KMS-11 (cell line): ENCODE measurements at regions not wholly inside any gene's neighbourhood (a gene's known extent, or its start where the extent isn't known, plus 50 kb on each side); places are given as distances from the start of the nearest gene placed in this dataset.

Experiments
- H2AFZ ChIP-seq: fragments of 200-600 bp; sonication (generic); 2 replicates; pipeline ENCODE4 v1.6.1; 2016; ENCODE audit warnings: antibody characterized with exemption, mixed run types, low read depth
- H3K27ac ChIP-seq: fragments of 200-600 bp; sonication (generic); 2 replicates; pipeline ENCODE4 v1.6.1; 2016; ENCODE audit warnings: mild to moderate bottlenecking, mixed run types
- H3K27me3 ChIP-seq: fragments of 200-600 bp; sonication (generic); 2 replicates; pipeline ENCODE4 v1.6.1; 2017; ENCODE audit warnings: mild to moderate bottlenecking, low read depth, mixed run types, moderate library complexity; ENCODE audit not compliant: insufficient read depth
- H3K36me3 ChIP-seq: fragments of 200-600 bp; sonication (generic); 2 replicates; pipeline ENCODE4 v1.6.1; 2017; ENCODE audit warnings: mild to moderate bottlenecking, mixed run types; ENCODE audit not compliant: insufficient read depth
- H3K4me1 ChIP-seq: fragments of 200-600 bp; sonication (generic); 2 replicates; pipeline ENCODE4 v1.6.1; 2016; ENCODE audit warnings: mild to moderate bottlenecking, low read depth, mixed run types; ENCODE audit not compliant: poor library complexity, severe bottlenecking
- H3K4me2 ChIP-seq: fragments of 200-600 bp; sonication (generic); 2 replicates; pipeline ENCODE4 v1.7.0; 2016; ENCODE audit warnings: mild to moderate bottlenecking, mixed run types
- H3K4me3 ChIP-seq: fragments of 200-600 bp; sonication (generic); IDR thresholded peaks from 2 replicates; pipeline ENCODE4 v1.6.1; 2017; ENCODE audit warnings: low read depth, low read length, mixed read lengths; ENCODE audit not compliant: insufficient read depth
- H3K79me2 ChIP-seq: fragments of 200-600 bp; sonication (generic); 2 replicates; pipeline ENCODE4 v1.6.1; 2016; ENCODE audit warnings: low read depth, mixed run types; ENCODE audit not compliant: insufficient read depth
- H3K9ac ChIP-seq: fragments of 200-600 bp; sonication (generic); 2 replicates; pipeline ENCODE4 v1.6.1; 2016; ENCODE audit warnings: mild to moderate bottlenecking, mixed run types
- H4K20me1 ChIP-seq: fragments of 200-600 bp; sonication (generic); 2 replicates; pipeline ENCODE4 v1.6.1; 2016; ENCODE audit warnings: mild to moderate bottlenecking, mixed run types; ENCODE audit not compliant: insufficient read depth
- CTCF ChIP-seq: fragments of 200-600 bp; sonication (generic); conservative IDR thresholded peaks from 2 replicates; pipeline ENCODE4 v1.6.1; 2017; ENCODE audit warnings: low read depth, mild to moderate bottlenecking, antibody characterized with exemption, low read length, moderate library complexity, mixed read lengths

- H2AFZ ChIP-seq: no peak overlapping the region
- H3K27me3 ChIP-seq: no peaks in the 10 kb centered on the region
- no peak for TF ChIP-seq CTCF
- no peaks in the 10 kb centered on the region for H4K20me1 ChIP-seq
- no peak overlapping the region for H3K9ac ChIP-seq
- no peak overlapping the region for H3K27ac ChIP-seq
- H3K4me2 ChIP-seq: no peak overlapping the region
- H3K4me3 ChIP-seq: no peak overlapping the region
- H3K4me1 ChIP-seq: peaks cover 14% of the 10 kb centered on the region
- no peaks in the 10 kb centered on the region for H3K79me2 ChIP-seq
- no peaks in the 10 kb centered on the region for H3K36me3 ChIP-seq
Measured at GRCh38 chr2:58572731-58573130, 331.6 kb upstream of the FANCL start.

GRCh38 chr2:58571181-58571852 is 330.2 kb upstream of the FANCL start:
- Histone ChIP-seq H2AFZ (peak overlapping the region; percentile 80), H3K79me2 (no peaks in the 10 kb centered on the region), H3K9ac (no peak overlapping the region), H3K4me2 (peak overlapping the region; percentile 46), H3K27ac (no peak overlapping the region), H3K36me3 (no peaks in the 10 kb centered on the region), H3K4me1 (peaks cover 14% of the 10 kb centered on the region), H4K20me1 (no peaks in the 10 kb centered on the region), H3K4me3 (no peak overlapping the region), H3K27me3 (no peaks in the 10 kb centered on the region)
- TF ChIP-seq CTCF: peak; percentile 88

GRCh38 chr2:58569475-58570185 is 328.5 kb upstream of the FANCL start:
- H3K27me3 ChIP-seq: no peaks in the 10 kb centered on the region
- no peak for TF ChIP-seq CTCF
- H3K27ac ChIP-seq: no peak overlapping the region
- no peaks in the 10 kb centered on the region for H4K20me1 ChIP-seq
- H3K4me1 ChIP-seq: peaks cover 14% of the 10 kb centered on the region
- no peak overlapping the region for H3K4me2 ChIP-seq
- no peaks in the 10 kb centered on the region for H3K36me3 ChIP-seq
- H3K9ac ChIP-seq: no peak overlapping the region
- no peaks in the 10 kb centered on the region for H3K79me2 ChIP-seq
- no peak overlapping the region for H3K4me3 ChIP-seq
- H2AFZ ChIP-seq: no peak overlapping the region

- Histone ChIP-seq H4K20me1 (no peaks in the 10 kb centered on the region), H2AFZ (no peak overlapping the region), H3K9ac (no peak overlapping the region), H3K4me3 (no peak overlapping the region), H3K4me2 (no peak overlapping the region), H3K79me2 (no peaks in the 10 kb centered on the region), H3K36me3 (no peaks in the 10 kb centered on the region), H3K27me3 (no peaks in the 10 kb centered on the region), H3K27ac (no peak overlapping the region), H3K4me1 (peaks cover 14% of the 10 kb centered on the region)
- no peak for TF ChIP-seq CTCF
Measured at GRCh38 chr2:58568901-58569300, 327.8 kb upstream of the FANCL start.
